Neuronal stem cell (in vitro differentiated cells): ENCODE measurements at regions not wholly inside any gene's neighbourhood (a gene's known extent, or its start where the extent isn't known, plus 50 kb on each side); places are given as distances from the start of the nearest gene placed in this dataset.

Experiments
- DNase-seq: peaks from one replicate; pipeline ENCODE4 v3.0.0-alpha.2; 2013; ENCODE audit warnings: low spot score
- H2AFZ ChIP-seq: one replicate; pipeline ENCODE4 v1.6.1; 2013; ENCODE audit warnings: mild to moderate bottlenecking, low read length, inconsistent platforms
- H2AK5ac ChIP-seq: 2 replicates; pipeline ENCODE4 v1.6.1; 2013; ENCODE audit warnings: low read depth, mild to moderate bottlenecking, inconsistent platforms, low read length, moderate library complexity, mixed read lengths
- H2BK120ac ChIP-seq: 2 replicates; pipeline ENCODE4 v1.6.1; 2013; ENCODE audit warnings: low read depth, mild to moderate bottlenecking, inconsistent platforms, low read length, moderate library complexity, mixed read lengths
- H2BK12ac ChIP-seq: one replicate; pipeline ENCODE4 v1.6.1; 2013; ENCODE audit warnings: low read length, inconsistent platforms
- H2BK15ac ChIP-seq: 2 replicates; pipeline ENCODE4 v1.6.1; 2013; ENCODE audit warnings: mild to moderate bottlenecking, low read length, inconsistent platforms, mixed read lengths
- H2BK5ac ChIP-seq: one replicate; pipeline ENCODE4 v1.6.1; 2013; ENCODE audit warnings: inconsistent platforms, mild to moderate bottlenecking, low read length, moderate library complexity
- H3K14ac ChIP-seq: one replicate; pipeline ENCODE4 v1.6.1; 2013; ENCODE audit warnings: low read length, inconsistent platforms
- H3K18ac ChIP-seq: 2 replicates; pipeline ENCODE4 v1.6.1; 2013; ENCODE audit warnings: low read length, inconsistent platforms
- H3K23ac ChIP-seq: 2 replicates; pipeline ENCODE4 v1.6.1; 2013; ENCODE audit warnings: low read depth, mild to moderate bottlenecking, mixed read lengths, low read length, inconsistent platforms; ENCODE audit not compliant: poor library complexity
- H3K27ac ChIP-seq: replicated peaks from 3 replicates; pipeline ENCODE4 v1.5.1; 2013; ENCODE audit warnings: low read length, inconsistent platforms
- H3K27me3 ChIP-seq, 3 experiments: 2 replicates each; pipeline ENCODE4 v1.6.1; 2013; ENCODE audit warnings: low read length in 3 of 3, mild to moderate bottlenecking in 2 of 3, inconsistent platforms in 1 of 3, low read depth in 1 of 3, mixed read lengths in 1 of 3, moderate library complexity in 1 of 3; ENCODE audit not compliant: control insufficient read depth in 3 of 3, insufficient read depth in 3 of 3
- H3K36me3 ChIP-seq, 2 donors: replicated peaks in 1 of 2; 2 replicates each; pipeline ENCODE4 v1.6.1; 2013; ENCODE audit warnings: low read length in 2 of 2; ENCODE audit not compliant: control insufficient read depth in 2 of 2, insufficient read depth in 2 of 2
- H3K4ac ChIP-seq: 2 replicates; pipeline ENCODE4 v1.6.1; 2013; ENCODE audit warnings: inconsistent platforms, mild to moderate bottlenecking, low read length, moderate library complexity
- H3K4me1 ChIP-seq, 2 donors: 1 replicate in 1 of 2; 2 replicates in 1 of 2; pipeline ENCODE4 v1.6.1; 2013; ENCODE audit warnings: low read length in 2 of 2, low read depth in 1 of 2; ENCODE audit not compliant: control insufficient read depth in 2 of 2, insufficient read depth in 1 of 2
- H3K4me2 ChIP-seq: one replicate; pipeline ENCODE4 v1.6.1; 2013; ENCODE audit warnings: mild to moderate bottlenecking, low read length, inconsistent platforms; ENCODE audit not compliant: insufficient read depth, poor library complexity, severe bottlenecking
- H3K4me3 ChIP-seq, 2 donors: 2 replicates each; pipeline ENCODE4 v1.5.1; 2013; ENCODE audit warnings: low read length in 2 of 2, mild to moderate bottlenecking in 2 of 2, inconsistent platforms in 1 of 2, moderate library complexity in 1 of 2
- H3K79me1 ChIP-seq: one replicate; pipeline ENCODE4 v1.6.1; 2013; ENCODE audit warnings: low read depth, mild to moderate bottlenecking, inconsistent platforms, low read length, moderate library complexity
- H3K9ac ChIP-seq: one replicate; pipeline ENCODE4 v1.6.1; 2013; ENCODE audit warnings: mild to moderate bottlenecking, low read depth, low read length, inconsistent platforms; ENCODE audit not compliant: poor library complexity
- H3K9me3 ChIP-seq, 2 donors: replicated peaks in 1 of 2; 2 replicates each; pipeline versions ENCODE3 to v1.6.1; 2013; ENCODE audit warnings: low read length in 2 of 2, mild to moderate bottlenecking in 2 of 2, inconsistent platforms in 1 of 2, low read depth in 1 of 2, mixed read lengths in 1 of 2, moderate library complexity in 1 of 2; ENCODE audit not compliant: control insufficient read depth in 2 of 2, insufficient read depth in 1 of 2
- H4K8ac ChIP-seq: one replicate; pipeline ENCODE4 v1.6.1; 2013; ENCODE audit warnings: low read depth, mild to moderate bottlenecking, inconsistent platforms, low read length, moderate library complexity
- H4K91ac ChIP-seq: one replicate; pipeline ENCODE4 v1.6.1; 2013; ENCODE audit warnings: low read length, low read depth, mild to moderate bottlenecking, inconsistent platforms; ENCODE audit not compliant: poor library complexity
- WGBS, 2 donors: extraction: QIAGEN DNeasy Blood & Tissue Kit; methylation state at CpG; one replicate each; pipeline ENCODE4 v1.1.7; 2013; ENCODE audit warnings: missing lambda C conversion rate in 2 of 2, mixed read lengths in 1 of 2; ENCODE audit not compliant: insufficient read length in 2 of 2, insufficient replicate concordance in 1 of 2; ENCODE audit errors: extremely low coverage in 2 of 2; 5-methylcytosine and 5-hydroxymethylcytosine counted together

DNA sequence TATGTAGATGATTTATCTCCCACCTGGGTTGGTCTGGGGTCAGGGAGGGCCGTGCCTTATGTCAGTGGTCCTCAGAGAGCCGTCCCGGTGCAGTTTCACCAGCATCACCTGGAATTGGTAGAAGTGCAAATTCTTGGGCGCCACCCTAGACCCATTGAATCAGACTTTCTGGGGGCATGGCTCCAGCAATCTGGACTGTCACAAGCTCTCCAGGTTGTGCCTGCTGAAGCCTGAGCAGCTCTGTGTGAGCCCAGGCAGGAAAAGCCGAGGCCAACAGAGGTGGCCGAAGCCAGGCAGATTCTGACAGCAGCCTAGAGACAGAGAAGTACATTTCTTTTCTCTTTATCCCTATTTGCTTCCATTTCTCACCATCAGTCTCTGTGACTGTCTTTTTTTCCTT, 98.4 kb upstream of the SEC11C start:
- no peak overlapping the region for H2BK15ac ChIP-seq
- no peak overlapping the region for H3K9ac ChIP-seq
- H3K27ac ChIP-seq = no peak overlapping the region
- H3K9me3 ChIP-seq = no peaks in the 10 kb centered on the region
- H3K14ac ChIP-seq = no peak overlapping the region
- no peaks in the 10 kb centered on the region for H3K36me3 ChIP-seq
- H4K91ac ChIP-seq = no peak overlapping the region
- no peak overlapping the region for H2AFZ ChIP-seq
- H3K27me3 ChIP-seq = peaks cover 0 to 15% (median 0%) of the 10 kb centered on the region in 3 experiments
- no peak overlapping the region for H2BK12ac ChIP-seq
- H4K8ac ChIP-seq = no peak overlapping the region
- no peak overlapping the region for H2BK5ac ChIP-seq
- H3K4me2 ChIP-seq = no peak overlapping the region
- WGBS, 2 donors = no CpG with 5 or more reads among the region's 6 CpGs
- no peak overlapping the region for H3K23ac ChIP-seq
- no peaks in the 10 kb centered on the region for H3K79me1 ChIP-seq
- H3K4me3 ChIP-seq = no peak overlapping the region
- H2BK120ac ChIP-seq = no peak overlapping the region
- no peak overlapping the region for H2AK5ac ChIP-seq
- H3K4me1 ChIP-seq = no peaks in the 10 kb centered on the region
- H3K4ac ChIP-seq = no peak overlapping the region
- DNase-seq = no peak
- H3K18ac ChIP-seq = no peak overlapping the region

GRCh38 chr18:59041819-59042815, 97.6 kb upstream of the SEC11C start:
- Histone ChIP-seq H3K9me3 (no peaks in the 10 kb centered on the region), H3K4me2 (no peak overlapping the region)
- no CpG with 5 or more reads among the region's 10 CpGs for WGBS, 2 donors

GRCh38 chr18:59044855-59045254, 94.8 kb upstream of the SEC11C start:
- Histone ChIP-seq H2AFZ (no peak overlapping the region), H3K18ac (no peak overlapping the region), H3K9me3 (no peaks in the 10 kb centered on the region), H3K27ac (no peak overlapping the region), H3K4me3 (no peak overlapping the region), H3K36me3 (no peaks in the 10 kb centered on the region), H3K4ac (no peak overlapping the region), H2BK120ac (no peak overlapping the region), H2BK12ac (no peak overlapping the region), H3K23ac (no peak overlapping the region), H3K4me2 (no peak overlapping the region), H3K4me1 (peaks cover 0 to 4% of the 10 kb centered on the region in 2 donors), H3K9ac (no peak overlapping the region), H2BK5ac (no peak overlapping the region), H2BK15ac (no peak overlapping the region), H4K91ac (no peak overlapping the region), H3K79me1 (no peaks in the 10 kb centered on the region), H2AK5ac (no peak overlapping the region), H3K27me3 (peaks cover 0 to 34% (median 0%) of the 10 kb centered on the region in 3 experiments), H3K14ac (no peak overlapping the region), H4K8ac (no peak overlapping the region)
- DNase-seq = no peak
- no CpG with 5 or more reads among the region's 6 CpGs for WGBS, 2 donors

More at GRCh38 chr18:59041819-59042815, 97.6 kb upstream of the SEC11C start:
- no peak overlapping the region for H2BK15ac ChIP-seq
- H3K14ac ChIP-seq = no peak overlapping the region
- H2BK120ac ChIP-seq = no peak overlapping the region
- no peak overlapping the region for H3K23ac ChIP-seq
- H3K4me1 ChIP-seq = no peaks in the 10 kb centered on the region
- H3K27ac ChIP-seq = no peak overlapping the region
- H4K91ac ChIP-seq = no peak overlapping the region
- no peak overlapping the region for H3K4me3 ChIP-seq
- no peak overlapping the region for H2BK5ac ChIP-seq
- no peak overlapping the region for H3K18ac ChIP-seq
- no peak overlapping the region for H4K8ac ChIP-seq
- DNase-seq = no peak
- H2AK5ac ChIP-seq = no peak overlapping the region
- H3K27me3 ChIP-seq = peaks cover 0 to 15% (median 0%) of the 10 kb centered on the region in 3 experiments
- no peak overlapping the region for H2BK12ac ChIP-seq
- no peak overlapping the region for H3K9ac ChIP-seq
- H2AFZ ChIP-seq = no peak overlapping the region
- H3K36me3 ChIP-seq = no peaks in the 10 kb centered on the region
- H3K79me1 ChIP-seq = no peaks in the 10 kb centered on the region
- no peak overlapping the region for H3K4ac ChIP-seq

DNA sequence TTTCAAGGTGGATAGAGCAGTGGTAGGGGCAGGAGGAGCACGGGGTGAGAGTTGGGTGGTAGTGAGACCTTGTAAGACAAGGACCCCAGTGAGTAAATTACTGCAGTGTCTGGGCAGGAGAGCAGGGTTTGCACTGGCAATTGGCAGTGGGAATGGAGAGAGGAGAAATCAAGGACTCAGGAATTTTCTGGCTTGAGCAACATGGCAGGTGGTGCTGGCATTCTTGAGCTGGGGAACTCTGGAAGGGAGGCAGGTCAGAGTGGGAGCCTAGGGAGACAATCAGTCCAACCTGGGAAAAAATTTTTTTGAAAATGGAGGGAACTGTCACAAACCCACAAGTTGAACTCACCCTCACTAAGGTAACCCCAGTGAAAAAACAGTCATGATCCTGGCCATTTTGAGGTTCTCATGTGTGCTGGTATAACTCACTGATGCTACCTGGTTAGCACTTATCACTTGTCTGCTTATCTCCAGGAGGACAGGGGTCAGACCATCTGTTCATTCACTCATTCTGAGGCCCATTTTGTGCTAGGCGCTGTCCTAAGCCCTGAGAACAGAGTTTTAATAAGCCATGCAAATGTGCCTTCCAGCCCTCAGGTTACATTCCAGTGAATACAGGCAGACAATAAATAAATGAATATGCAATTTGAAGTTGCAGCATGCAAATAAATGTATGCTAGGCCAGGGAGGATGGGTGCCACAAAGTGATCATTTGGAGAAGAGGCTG, 92.2 kb upstream of the SEC11C start:
- no peak overlapping the region for H2AFZ ChIP-seq
- no CpG with 5 or more reads among the region's 2 CpGs for whole genome bisulfite sequencing, 2 donors

More for the DNA sequence above, 92.2 kb upstream of the SEC11C start:
- Histone ChIP-seq H3K14ac (no peak overlapping the region), H4K91ac (no peak overlapping the region), H3K27ac (no peak overlapping the region), H3K23ac (no peak overlapping the region), H2BK12ac (no peak overlapping the region), H2BK15ac (no peak overlapping the region), H3K79me1 (no peaks in the 10 kb centered on the region), H2AK5ac (peak overlapping the region; percentile 13), H3K4me3 (no peak overlapping the region), H3K18ac (no peak overlapping the region), H3K9ac (no peak overlapping the region), H3K4me2 (no peak overlapping the region), H4K8ac (no peak overlapping the region), H3K4me1 (peaks cover 0 to 5% of the 10 kb centered on the region in 2 donors), H3K9me3 (no peaks in the 10 kb centered on the region), H3K27me3 (peaks cover 0 to 45% (median 0%) of the 10 kb centered on the region in 3 experiments), H2BK5ac (no peak overlapping the region), H3K36me3 (no peaks in the 10 kb centered on the region), H2BK120ac (no peak overlapping the region), H3K4ac (no peak overlapping the region)
- no peak for DNase-seq
